GM13976 (cell line): ENCODE measurements at regions not wholly inside any gene's neighbourhood (a gene's known extent, or its start where the extent isn't known, plus 50 kb on each side); places are given as distances from the start of the nearest gene placed in this dataset.

Source experiments
- DNase-seq: peaks from one replicate; pipeline ENCODE4 v3.0.0; 2012; ENCODE audit warnings: low spot score
- CTCF ChIP-seq: IDR thresholded peaks from 2 replicates; pipeline ENCODE4 v1.5.1; 2012; ENCODE audit warnings: borderline replicate concordance, mild to moderate bottlenecking; ENCODE audit not compliant: insufficient read depth; ENCODE audit errors: extremely low read depth, missing control alignments, control extremely low read depth
- in situ Hi-C: fragments of 300-500 bp; cut with MboI; formaldehyde crosslinking; loops from one replicate; pipeline ENCODE4 v1.12.0; 2022; ENCODE audit warnings: low sequenced_read_pairs, mixed read lengths, inconsistent platforms; ENCODE audit not compliant: unreplicated experiment

- no peak for TF ChIP-seq CTCF
- no peak for DNase-seq
- in situ Hi-C loops, result no loop called here
These were observed 184.5 kb upstream of the SP8 start for GRCh38 chr7:20971219-20971618.

- TF ChIP-seq CTCF, result no peak
- in situ Hi-C loops, result no loop called here
These were observed 193.5 kb upstream of the SP8 start for GRCh38 chr7:20980232-20980631.

GRCh38 chr7:20980668-20981264 lies 194.1 kb upstream of the SP8 start:
- no peak for DNase-seq
- no peak for TF ChIP-seq CTCF
- in situ Hi-C loops, result no loop called here

More at GRCh38 chr7:20980232-20980631, 193.5 kb upstream of the SP8 start:
- no peak for DNase-seq

GRCh38 chr7:20988340-20988739 lies 201.7 kb upstream of the SP8 start:
- no peak for TF ChIP-seq CTCF
- DNase-seq, result no peak
- in situ Hi-C loops, result no loop called here

GRCh38 chr7:20991544-20991943 lies 204.9 kb upstream of the SP8 start:
- in situ Hi-C loops, result no loop called here
- no peak for TF ChIP-seq CTCF
- DNase-seq, result no peak

GRCh38 chr7:20993693-20994092 lies 207.0 kb upstream of the SP8 start:
- TF ChIP-seq CTCF, result no peak
- DNase-seq, result no peak

More at GRCh38 chr7:20993693-20994092, 207.0 kb upstream of the SP8 start:
- in situ Hi-C loops, result no loop called here
